ENCODE measurements at regions not wholly inside any gene's neighbourhood (a gene's known extent, or its start where the extent isn't known, plus 50 kb on each side); places are given as distances from the start of the nearest gene placed in this dataset.

GRCh38 chr18:61606068-61606660 lies 272.9 kb downstream of the CDH20 start (continued):
- TF ChIP-seq TCF7L2 (IDR thresholded peaks at IDR 0.05; ENCODE audit: borderline replicate concordance, extremely low read depth, insufficient read depth, insufficient read length) (no peak), RAD21 (IDR thresholded peaks at IDR 0.05; ENCODE audit: low read depth) (no peak)

- no peak overlapping the region for H3K9ac ChIP-seq (ENCODE audit: low read length)
- peak overlapping the region in 1 of 2 experiments; percentile 51; a peak in 2 of 4 replicates for H3K4me3 ChIP-seq (replicated peaks in 1 of 2; ENCODE audit: low read depth in 1 of 2, low read length in 2 of 2)
- no TSS peak for BruUV-seq (replicated peaks)
- DNase-seq (ENCODE audit: low read depth, low spot score) (no peak), ATAC-seq (no peak)
- ChIA-PET POLR2A (interaction anchor here (2.1 kb wide), 1 partner anchor 9 kb away, joined by 7 read pairs; no protein-coding TSS in a partner anchor), CTCF (interaction anchor here (1.4 kb wide), 1 partner anchor 526 kb away, joined by 3 read pairs; no protein-coding TSS in a partner anchor), RAD21 (ENCODE audit: low non-redundant PET in 1 of 2, low total read pairs in 2 of 2, uncharacterized antibody in 2 of 2, unreplicated experiment in 2 of 2) (no interaction called here)
- no peaks in the 10 kb centered on the region for H3K36me3 ChIP-seq (ENCODE audit: control insufficient read depth in 1 of 2, insufficient read depth in 2 of 2, low read length in 2 of 2)
- H3K4me2 ChIP-seq (ENCODE audit: low read length), result peak overlapping the region; percentile 79
- intact Hi-C loops (cut with micrococcal nuclease), result no loop called here
- TF ChIP-seq JUND (IDR thresholded peaks at IDR 0.05) (no peak), SRF (IDR thresholded peaks at IDR 0.05; ENCODE audit: low read depth) (no peak), POLR2AphosphoS5 (IDR thresholded peaks at IDR 0.05; ENCODE audit: low read depth, low read length) (no peak), ZNF274 (IDR thresholded peaks at IDR 0.05; ENCODE audit: low read depth, low read length) (no peak), TCF7L2 (IDR thresholded peaks at IDR 0.05; ENCODE audit: borderline replicate concordance, extremely low read depth, insufficient read depth, insufficient read length) (no peak), CBX3 (IDR thresholded peaks at IDR 0.05; ENCODE audit: low read depth) (no peak)
- no peaks in the 10 kb centered on the region for H3K27me3 ChIP-seq (ENCODE audit: insufficient read depth, low read length)
- H4K20me1 ChIP-seq (ENCODE audit: insufficient read depth), result no peaks in the 10 kb centered on the region
- H3K79me2 ChIP-seq (ENCODE audit: insufficient read depth, low read length), result no peaks in the 10 kb centered on the region
- H3K9me2 ChIP-seq (ENCODE audit: insufficient read depth), result no peaks in the 10 kb centered on the region
- no peak overlapping the region for H3K27ac ChIP-seq (ENCODE audit: low read depth, low read length)
- H3K4me1 ChIP-seq (ENCODE audit: control insufficient read depth in 1 of 2, insufficient read depth in 2 of 2, low read length in 2 of 2), result peaks cover 28 to 45% of the 10 kb centered on the region in 2 experiments
- H2AFZ ChIP-seq (ENCODE audit: low read depth, low read length, poor library complexity, severe bottlenecking), result no peak overlapping the region
- H3K9me3 ChIP-seq (ENCODE audit: control insufficient read depth in 1 of 2, insufficient read depth in 1 of 2, low read depth in 1 of 2, low read length in 2 of 2), result no peaks in the 10 kb centered on the region
Measured at GRCh38 chr18:61605376-61606067, 272.3 kb downstream of the CDH20 start.

Data from HCT116 (cell line).